Karpas-422 (cell line): ENCODE measurements at regions not wholly inside any gene's neighbourhood (a gene's known extent, or its start where the extent isn't known, plus 50 kb on each side); places are given as distances from the start of the nearest gene placed in this dataset.
"Not testable (repeated sequence)": the region's sequence is repeated elsewhere in the genome, so short reads cannot be mapped to it uniquely, and the experiment has no call there.

Experiments used
- DNase-seq: peaks from one replicate; pipeline ENCODE4 v3.0.0-alpha.2; 2015
- H2AFZ ChIP-seq: fragments of 200-600 bp; sonication (generic); 2 replicates; pipeline ENCODE4 v1.6.1; 2014; ENCODE audit warnings: antibody characterized with exemption, low read length, mixed read lengths
- H3K27ac ChIP-seq: fragments of 200-600 bp; sonication (generic); 2 replicates; pipeline ENCODE4 v1.5.1; 2014; ENCODE audit warnings: mild to moderate bottlenecking, low read length, moderate library complexity
- H3K27me3 ChIP-seq: fragments of 200-600 bp; sonication (generic); 2 replicates; pipeline ENCODE4 v1.6.1; 2014; ENCODE audit warnings: low read length, mixed read lengths
- H3K36me3 ChIP-seq: fragments of 200-600 bp; sonication (generic); 2 replicates; pipeline ENCODE4 v1.6.1; 2014; ENCODE audit warnings: low read length, mixed read lengths; ENCODE audit not compliant: insufficient read depth
- H3K4me1 ChIP-seq: fragments of 200-600 bp; sonication (generic); 2 replicates; pipeline ENCODE4 v1.6.1; 2014; ENCODE audit warnings: mild to moderate bottlenecking, low read length, mixed read lengths
- H3K4me2 ChIP-seq: fragments of 200-600 bp; sonication (generic); 2 replicates; pipeline ENCODE4 v1.6.1; 2014; ENCODE audit warnings: low read length, low read depth, mild to moderate bottlenecking; ENCODE audit not compliant: poor library complexity, severe bottlenecking
- H3K4me3 ChIP-seq: fragments of 200-600 bp; sonication (generic); 2 replicates; pipeline ENCODE4 v1.5.1; 2014; ENCODE audit warnings: mild to moderate bottlenecking, antibody characterized with exemption, low read length, mixed read lengths
- H3K79me2 ChIP-seq: fragments of 200-600 bp; sonication (generic); 2 replicates; pipeline ENCODE4 v1.6.1; 2014; ENCODE audit warnings: mild to moderate bottlenecking, low read length, mixed read lengths
- H3K9ac ChIP-seq: fragments of 200-600 bp; sonication (generic); 2 replicates; pipeline ENCODE4 v1.6.0; 2014; ENCODE audit warnings: low read length
- H3K9me2 ChIP-seq: fragments of 200-600 bp; sonication (generic), shearing (Covaris generic); replicated peaks from 2 replicates; pipeline ENCODE4 v1.6.0; 2014; ENCODE audit warnings: mild to moderate bottlenecking, low read length, moderate library complexity; ENCODE audit not compliant: insufficient read depth
- H3K9me3 ChIP-seq: fragments of 300-700, 200-600 bp; sonication (generic); 2 replicates; pipeline ENCODE4 v1.6.1; 2014; ENCODE audit warnings: low read length, mixed read lengths
- H4K20me1 ChIP-seq: fragments of 200-600 bp; sonication (generic); 2 replicates; pipeline ENCODE4 v1.6.1; 2014; ENCODE audit warnings: mild to moderate bottlenecking, antibody characterized with exemption, low read length, low read depth; ENCODE audit not compliant: insufficient read depth

GRCh38 chr6:37078814-37079213 lies 73.4 kb downstream of the FGD2 start:
- Histone ChIP-seq H2AFZ (no peak overlapping the region), H3K4me3 (no peak overlapping the region)

GRCh38 chr6:37081042-37081607 lies 75.7 kb downstream of the FGD2 start:
- H3K4me3 ChIP-seq = no peak overlapping the region
- H3K36me3 ChIP-seq = no peaks in the 10 kb centered on the region
- no peak overlapping the region for H3K4me2 ChIP-seq
- H3K27me3 ChIP-seq = no peaks in the 10 kb centered on the region
- H3K9me2 ChIP-seq = no peaks in the 10 kb centered on the region
- no peak overlapping the region for H2AFZ ChIP-seq
- no peak overlapping the region for H3K27ac ChIP-seq
- H3K79me2 ChIP-seq = no peaks in the 10 kb centered on the region
- H3K4me1 ChIP-seq = no peaks in the 10 kb centered on the region
- no peaks in the 10 kb centered on the region for H4K20me1 ChIP-seq
- no peaks in the 10 kb centered on the region for H3K9me3 ChIP-seq
- no peak for DNase-seq
- no peak overlapping the region for H3K9ac ChIP-seq

More at GRCh38 chr6:37078814-37079213, 73.4 kb downstream of the FGD2 start:
- Histone ChIP-seq H3K36me3 (no peaks in the 10 kb centered on the region), H3K4me2 (no peak overlapping the region), H3K9me2 (no peaks in the 10 kb centered on the region), H3K4me1 (no peaks in the 10 kb centered on the region), H3K9ac (no peak overlapping the region), H4K20me1 (no peaks in the 10 kb centered on the region), H3K27me3 (no peaks in the 10 kb centered on the region), H3K9me3 (no peaks in the 10 kb centered on the region), H3K27ac (no peak overlapping the region), H3K79me2 (no peaks in the 10 kb centered on the region)
- no peak for DNase-seq

GRCh38 chr6:37082390-37083130 lies 77.1 kb downstream of the FGD2 start:
- Histone ChIP-seq H3K27me3 (no peaks in the 10 kb centered on the region), H3K9me2 (no peaks in the 10 kb centered on the region), H3K9me3 (no peaks in the 10 kb centered on the region), H4K20me1 (no peaks in the 10 kb centered on the region), H3K36me3 (no peaks in the 10 kb centered on the region), H3K27ac (no peak overlapping the region), H3K4me1 (no peaks in the 10 kb centered on the region), H3K79me2 (no peaks in the 10 kb centered on the region), H3K4me3 (no peak overlapping the region), H3K9ac (no peak overlapping the region), H3K4me2 (no peak overlapping the region), H2AFZ (no peak overlapping the region)
- no peak for DNase-seq

- no peak overlapping the region for H3K4me3 ChIP-seq
- no peaks in the 10 kb centered on the region for H3K4me1 ChIP-seq
- no peaks in the 10 kb centered on the region for H3K27me3 ChIP-seq
- no peak overlapping the region for H2AFZ ChIP-seq
- no peak for DNase-seq
- no peaks in the 10 kb centered on the region for H3K36me3 ChIP-seq
- H4K20me1 ChIP-seq = no peaks in the 10 kb centered on the region
- no peaks in the 10 kb centered on the region for H3K9me2 ChIP-seq
- H3K79me2 ChIP-seq = no peaks in the 10 kb centered on the region
- H3K4me2 ChIP-seq = no peak overlapping the region
- H3K9me3 ChIP-seq = no peaks in the 10 kb centered on the region
- no peak overlapping the region for H3K9ac ChIP-seq
- H3K27ac ChIP-seq = no peak overlapping the region
These were observed 78.0 kb downstream of the FGD2 start for GRCh38 chr6:37083243-37084138.

GRCh38 chr6:37084665-37085064 lies 79.2 kb downstream of the FGD2 start:
- H3K27ac ChIP-seq, H3K4me2 ChIP-seq, H3K27me3 ChIP-seq, H3K36me3 ChIP-seq, H3K9me3 ChIP-seq, H3K4me3 ChIP-seq, DNase-seq, H4K20me1 ChIP-seq, H3K4me1 ChIP-seq, H3K79me2 ChIP-seq, H2AFZ ChIP-seq, H3K9me2 ChIP-seq, H3K9ac ChIP-seq: not testable (repeated sequence)

- no peak for DNase-seq
- H3K9ac ChIP-seq = no peak overlapping the region
- no peaks in the 10 kb centered on the region for H3K9me2 ChIP-seq
- H4K20me1 ChIP-seq = no peaks in the 10 kb centered on the region
- no peak overlapping the region for H3K4me3 ChIP-seq
- H3K27me3 ChIP-seq = no peaks in the 10 kb centered on the region
- no peak overlapping the region for H3K4me2 ChIP-seq
- H3K79me2 ChIP-seq = no peaks in the 10 kb centered on the region
- no peaks in the 10 kb centered on the region for H3K4me1 ChIP-seq
- no peak overlapping the region for H3K27ac ChIP-seq
- no peaks in the 10 kb centered on the region for H3K9me3 ChIP-seq
- H3K36me3 ChIP-seq = no peaks in the 10 kb centered on the region
- H2AFZ ChIP-seq = no peak overlapping the region
These were observed 79.7 kb downstream of the FGD2 start for GRCh38 chr6:37085198-37085597.

- Histone ChIP-seq H3K4me3 (no peak overlapping the region), H3K79me2 (no peaks in the 10 kb centered on the region), H3K4me2 (no peak overlapping the region), H2AFZ (no peak overlapping the region), H3K4me1 (no peaks in the 10 kb centered on the region), H3K9ac (no peak overlapping the region), H3K27me3 (no peaks in the 10 kb centered on the region), H4K20me1 (no peaks in the 10 kb centered on the region), H3K36me3 (no peaks in the 10 kb centered on the region), H3K9me3 (no peaks in the 10 kb centered on the region), H3K9me2 (no peaks in the 10 kb centered on the region), H3K27ac (no peak overlapping the region)
- DNase-seq = no peak
These were observed 81.1 kb upstream of the PIM1 start for GRCh38 chr6:37088897-37089296.

GRCh38 chr6:37089783-37090182 lies 80.2 kb upstream of the PIM1 start:
- H3K9me3 ChIP-seq = no peaks in the 10 kb centered on the region
- no peak overlapping the region for H3K9ac ChIP-seq
- H3K27ac ChIP-seq = no peak overlapping the region
- no peaks in the 10 kb centered on the region for H3K36me3 ChIP-seq
- no peak overlapping the region for H3K4me2 ChIP-seq
- DNase-seq = no peak
- H3K79me2 ChIP-seq = no peaks in the 10 kb centered on the region
- no peak overlapping the region for H2AFZ ChIP-seq
- H3K27me3 ChIP-seq = no peaks in the 10 kb centered on the region
- H3K4me3 ChIP-seq = no peak overlapping the region
- H4K20me1 ChIP-seq = no peaks in the 10 kb centered on the region
- H3K4me1 ChIP-seq = no peaks in the 10 kb centered on the region
- H3K9me2 ChIP-seq = no peaks in the 10 kb centered on the region
